DND-41 (cell line): ENCODE measurements at regions not wholly inside any gene's neighbourhood (a gene's known extent, or its start where the extent isn't known, plus 50 kb on each side); places are given as distances from the start of the nearest gene placed in this dataset.

ENCODE experiments used
- EZH2 ChIP-seq: IDR thresholded peaks from 3 replicates; pipeline ENCODE4 v1.6.1; 2012; ENCODE audit warnings: borderline replicate concordance, low read depth, mild to moderate bottlenecking, moderate library complexity, low read length, inconsistent platforms; ENCODE audit not compliant: severe bottlenecking
- TF ChIP-seq, protein P1 (sequence below): IDR thresholded peaks from 2 replicates; pipeline ENCODE4 v1.5.1; 2012; ENCODE audit warnings: borderline replicate concordance, low read length, moderate library complexity, mild to moderate bottlenecking; ENCODE audit not compliant: poor library complexity, severe bottlenecking; ENCODE audit errors: extremely low read depth

DNA sequence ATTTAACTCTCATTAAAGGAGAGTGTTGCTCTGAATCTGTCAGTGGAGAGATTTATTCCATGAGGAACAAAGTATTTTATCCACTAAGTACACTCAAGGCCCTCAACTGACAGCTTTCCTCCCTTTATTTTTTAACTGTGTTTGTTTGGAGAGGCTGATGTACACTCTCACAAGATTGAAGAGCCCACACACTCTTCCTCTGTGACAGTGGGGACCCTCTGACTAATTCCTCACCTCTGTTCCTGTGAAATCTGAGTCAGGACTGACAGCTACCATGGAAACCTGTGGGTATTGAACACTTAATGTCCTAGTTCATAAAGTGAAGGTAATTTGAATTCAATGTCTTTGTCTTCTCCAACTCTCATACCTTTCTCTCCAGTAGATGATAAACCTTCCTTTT, 189.8 kb upstream of the PITRM1 start:
- TF ChIP-seq, protein P1, sequence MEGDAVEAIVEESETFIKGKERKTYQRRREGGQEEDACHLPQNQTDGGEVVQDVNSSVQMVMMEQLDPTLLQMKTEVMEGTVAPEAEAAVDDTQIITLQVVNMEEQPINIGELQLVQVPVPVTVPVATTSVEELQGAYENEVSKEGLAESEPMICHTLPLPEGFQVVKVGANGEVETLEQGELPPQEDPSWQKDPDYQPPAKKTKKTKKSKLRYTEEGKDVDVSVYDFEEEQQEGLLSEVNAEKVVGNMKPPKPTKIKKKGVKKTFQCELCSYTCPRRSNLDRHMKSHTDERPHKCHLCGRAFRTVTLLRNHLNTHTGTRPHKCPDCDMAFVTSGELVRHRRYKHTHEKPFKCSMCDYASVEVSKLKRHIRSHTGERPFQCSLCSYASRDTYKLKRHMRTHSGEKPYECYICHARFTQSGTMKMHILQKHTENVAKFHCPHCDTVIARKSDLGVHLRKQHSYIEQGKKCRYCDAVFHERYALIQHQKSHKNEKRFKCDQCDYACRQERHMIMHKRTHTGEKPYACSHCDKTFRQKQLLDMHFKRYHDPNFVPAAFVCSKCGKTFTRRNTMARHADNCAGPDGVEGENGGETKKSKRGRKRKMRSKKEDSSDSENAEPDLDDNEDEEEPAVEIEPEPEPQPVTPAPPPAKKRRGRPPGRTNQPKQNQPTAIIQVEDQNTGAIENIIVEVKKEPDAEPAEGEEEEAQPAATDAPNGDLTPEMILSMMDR: no peak
- TF ChIP-seq EZH2: no peak
